HG03060 (cell line): ENCODE measurements at regions not wholly inside any gene's neighbourhood (a gene's known extent, or its start where the extent isn't known, plus 50 kb on each side); places are given as distances from the start of the nearest gene placed in this dataset.

Source experiments
- ATAC-seq: cut with Tn5 transposase; IDR thresholded peaks from one replicate; pipeline ENCODE4 v1.9.1; 2021; ENCODE audit warnings: low read depth, moderate number of reproducible peaks; ENCODE audit not compliant: unreplicated experiment

- ATAC-seq: no peak
Measured at GRCh38 chr3:177746337-177746933, 549.2 kb upstream of the TBL1XR1 start.

GRCh38 chr3:177749836-177750235 lies 552.6 kb upstream of the TBL1XR1 start:
- ATAC-seq: no peak

GRCh38 chr3:177750436-177750835 lies 553.2 kb upstream of the TBL1XR1 start:
- no peak for ATAC-seq

- no peak for ATAC-seq
Measured at GRCh38 chr3:177751770-177752169, 554.5 kb upstream of the TBL1XR1 start.

- no peak for ATAC-seq
Measured at GRCh38 chr3:177752831-177753230, 555.5 kb upstream of the TBL1XR1 start.

- ATAC-seq: no peak
Measured at GRCh38 chr3:177753451-177754155, 556.3 kb upstream of the TBL1XR1 start.

GRCh38 chr3:177754508-177754921 lies 557.2 kb upstream of the TBL1XR1 start:
- no peak for ATAC-seq

GRCh38 chr3:177758126-177758525 lies 560.8 kb upstream of the TBL1XR1 start:
- no peak for ATAC-seq

- no peak for ATAC-seq
Measured at GRCh38 chr3:177760803-177761202, 563.5 kb upstream of the TBL1XR1 start.

GRCh38 chr3:177764377-177764912 lies 567.2 kb upstream of the TBL1XR1 start:
- ATAC-seq: no peak

- ATAC-seq: no peak
Measured at GRCh38 chr3:177764933-177765332, 567.7 kb upstream of the TBL1XR1 start.

- ATAC-seq: no peak
Measured at GRCh38 chr3:177770383-177771230, 573.3 kb upstream of the TBL1XR1 start.

GRCh38 chr3:177771780-177772179 lies 574.5 kb upstream of the TBL1XR1 start:
- no peak for ATAC-seq

- no peak for ATAC-seq
Measured at GRCh38 chr3:177772908-177773557, 575.8 kb upstream of the TBL1XR1 start.

- ATAC-seq: no peak
Measured at GRCh38 chr3:177773717-177774116, 576.4 kb upstream of the TBL1XR1 start.

- no peak for ATAC-seq
Measured at GRCh38 chr3:177776661-177777101, 579.4 kb upstream of the TBL1XR1 start.

GRCh38 chr3:177777699-177778098 lies 580.4 kb upstream of the TBL1XR1 start:
- peak; percentile 83 for ATAC-seq

GRCh38 chr3:177778633-177779032 lies 581.4 kb upstream of the TBL1XR1 start:
- ATAC-seq: no peak

- no peak for ATAC-seq
Measured at GRCh38 chr3:177781686-177782161, 584.4 kb upstream of the TBL1XR1 start.

GRCh38 chr3:177783338-177783737 lies 586.1 kb upstream of the TBL1XR1 start:
- ATAC-seq: no peak
